ENCODE measurements at regions not wholly inside any gene's neighbourhood (a gene's known extent, or its start where the extent isn't known, plus 50 kb on each side); places are given as distances from the start of the nearest gene placed in this dataset.

DNA sequence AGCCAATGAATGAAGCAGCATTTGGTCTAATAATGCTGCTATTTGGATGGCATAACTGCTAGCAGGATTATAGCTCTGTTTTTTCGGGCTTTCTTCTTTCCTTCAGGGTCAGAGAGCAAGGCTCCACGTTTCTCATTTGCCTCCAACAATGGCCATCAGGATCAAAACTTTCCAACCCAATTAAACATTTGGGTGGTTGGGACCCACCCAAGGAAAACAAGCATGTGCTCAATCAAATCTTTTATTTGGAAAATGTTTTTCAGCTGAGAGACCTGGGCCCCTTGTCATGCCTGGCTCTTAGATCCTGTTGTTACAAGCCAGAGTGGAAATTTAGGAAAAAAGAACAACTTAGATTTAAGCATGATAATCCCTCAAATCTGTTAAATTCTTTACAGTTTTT, 373.1 kb upstream of the USP24 start:
- no peak for DNase-seq

DNA sequence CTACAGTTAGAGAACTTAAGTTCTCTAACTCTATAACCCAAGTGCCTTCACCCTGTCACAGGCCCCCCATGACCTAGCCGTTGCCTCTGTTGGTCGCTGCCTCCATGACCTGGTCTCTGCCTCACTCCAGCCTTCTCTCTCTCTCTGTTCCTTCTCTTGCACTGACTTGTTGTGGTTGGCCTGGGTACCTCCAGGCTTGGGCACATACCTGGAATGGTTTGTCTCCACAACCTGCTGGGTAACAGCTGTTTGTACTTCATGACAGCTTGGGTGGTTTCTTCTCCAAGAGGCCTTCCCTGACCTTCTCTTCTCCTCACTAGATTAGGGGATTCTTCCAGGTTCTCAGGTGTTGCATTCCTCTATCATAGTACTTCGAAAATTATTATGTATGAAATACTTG, 371.6 kb upstream of the USP24 start:
- DNase-seq, result no peak

DNA sequence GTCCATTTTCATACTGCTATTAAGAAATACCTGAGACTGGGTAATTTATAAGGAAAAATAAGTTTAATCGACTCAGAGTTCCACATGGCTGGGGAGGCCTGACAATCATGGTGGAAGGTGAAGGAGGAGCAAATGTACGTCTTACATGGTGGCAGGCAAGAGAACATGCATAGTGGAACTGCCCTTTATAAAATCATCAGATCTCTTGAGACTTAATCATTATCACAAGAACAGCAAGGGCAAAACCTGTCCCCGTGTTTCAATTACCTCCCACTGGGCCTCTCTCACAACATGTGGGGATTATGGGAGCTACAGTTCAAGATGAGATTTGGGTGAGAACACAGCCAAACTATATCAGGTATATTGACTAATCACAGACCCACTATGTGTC, 370.2 kb upstream of the USP24 start:
- no peak for DNase-seq

DNA sequence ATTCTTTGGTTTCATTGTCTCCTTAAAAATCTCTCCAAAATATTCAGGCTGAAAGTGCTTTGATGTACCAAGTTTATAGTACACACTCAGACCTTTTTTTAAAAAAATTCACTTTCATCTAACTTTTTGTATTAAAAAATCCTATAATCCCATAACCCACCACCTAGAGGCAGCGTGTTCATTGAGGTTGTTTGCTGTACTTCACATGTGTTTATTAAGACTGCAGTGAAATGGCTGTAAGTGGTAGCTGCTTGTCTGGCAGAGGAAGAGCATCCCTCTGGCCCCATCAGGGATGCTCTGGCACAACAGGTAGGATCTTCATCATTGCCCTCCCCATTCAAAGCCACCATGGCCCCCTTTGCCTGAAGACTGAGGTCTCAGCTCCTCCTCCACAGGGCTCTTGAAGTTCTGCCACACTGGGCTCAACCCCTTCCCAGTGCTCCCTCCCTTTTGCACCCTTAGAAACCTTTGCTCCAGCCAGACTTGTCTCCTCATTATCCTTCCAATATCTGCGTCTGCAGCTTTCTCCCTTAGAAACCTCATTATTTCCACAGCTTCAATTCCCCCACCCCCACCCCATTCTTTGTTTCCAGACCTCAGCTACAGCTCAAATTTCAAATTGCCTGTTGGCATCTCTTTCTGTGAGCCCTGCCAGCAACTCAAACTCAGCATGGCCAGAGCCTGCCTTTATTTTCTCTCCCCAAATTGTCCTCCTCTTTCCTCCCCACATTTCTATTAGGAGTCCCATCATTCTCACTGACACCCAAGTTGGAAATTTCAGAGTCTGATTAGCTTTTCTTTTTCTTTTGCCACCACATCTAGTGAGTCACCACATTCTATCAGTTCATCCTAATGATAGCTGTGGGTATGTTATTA, 369.6 kb upstream of the USP24 start:
- DNase-seq, result peak; percentile 88

DNA sequence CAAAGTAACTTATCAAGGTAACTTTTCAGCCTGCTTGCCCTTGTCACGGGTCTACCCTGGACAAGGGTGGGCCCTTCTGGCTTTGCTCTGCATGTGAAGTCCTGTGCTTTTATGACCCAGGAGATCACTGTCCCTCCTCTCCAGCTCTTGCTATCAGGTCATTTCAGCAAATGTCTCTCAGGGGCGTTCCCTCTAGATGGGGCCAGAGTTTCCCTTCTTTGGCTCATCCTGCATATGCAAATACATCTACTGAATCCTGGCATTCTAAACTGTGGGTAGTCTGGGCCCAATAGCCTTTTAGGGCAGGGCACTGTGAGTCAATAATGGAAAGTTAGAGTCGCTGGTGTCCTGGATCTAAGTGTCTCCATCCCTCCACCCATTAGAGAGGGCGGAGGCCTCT, 366.9 kb upstream of the USP24 start:
- no peak for DNase-seq

DNA sequence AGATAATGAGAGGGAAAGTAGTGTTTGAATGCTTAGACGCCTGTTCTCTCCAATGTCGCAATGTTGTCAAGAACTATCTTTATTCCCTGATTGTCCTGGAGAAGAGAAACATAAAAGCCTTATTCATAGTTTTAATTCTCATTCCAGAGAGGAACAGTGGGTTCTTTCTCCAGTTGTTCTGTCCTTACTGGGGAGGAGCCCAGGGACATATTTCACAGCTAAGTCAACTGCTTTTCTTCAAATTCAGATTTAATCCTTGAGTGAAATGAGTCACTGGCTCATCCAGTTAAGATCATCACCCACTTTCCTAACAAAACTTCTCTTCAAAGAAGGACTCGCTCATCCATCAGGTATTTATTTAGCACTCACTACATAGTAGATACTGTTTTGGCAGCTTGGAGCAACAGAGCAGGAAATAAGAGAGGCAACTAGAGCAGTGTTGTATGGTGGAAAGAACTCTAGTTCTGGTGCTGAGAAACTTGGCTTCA, 365.7 kb upstream of the USP24 start:
- DNase-seq, result no peak

DNA sequence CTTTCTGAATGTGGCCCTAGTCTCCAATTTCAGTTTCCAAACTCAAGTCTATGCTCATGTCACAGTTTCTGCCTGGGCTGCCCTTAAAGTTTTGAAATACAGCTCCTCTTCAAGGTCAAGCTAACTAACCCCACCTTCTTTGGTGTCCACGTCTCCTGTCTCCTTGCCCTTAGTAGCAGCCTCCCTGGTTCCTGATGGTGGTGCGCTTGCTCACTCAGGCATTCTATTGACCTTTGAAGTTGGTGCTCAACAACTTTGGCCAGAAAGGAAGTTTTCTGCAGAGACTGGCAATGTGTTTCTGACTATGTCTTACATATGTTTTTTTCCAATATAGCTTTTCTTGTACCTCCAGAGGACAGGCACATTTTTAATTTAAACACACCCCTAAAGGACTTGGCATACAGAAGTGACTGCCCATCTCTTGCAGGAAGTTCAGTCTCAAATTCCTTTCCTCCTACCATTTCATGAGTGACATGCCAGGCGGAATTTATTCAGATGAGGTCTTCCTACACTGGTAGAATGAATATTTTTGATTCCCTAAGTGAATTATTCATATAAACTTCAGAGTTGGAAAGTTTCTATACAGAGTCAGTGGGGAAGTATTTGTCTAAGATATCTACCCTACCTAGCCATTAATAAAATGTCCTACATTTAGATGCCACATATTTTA, 364.3 kb upstream of the USP24 start:
- no peak for DNase-seq

DNA sequence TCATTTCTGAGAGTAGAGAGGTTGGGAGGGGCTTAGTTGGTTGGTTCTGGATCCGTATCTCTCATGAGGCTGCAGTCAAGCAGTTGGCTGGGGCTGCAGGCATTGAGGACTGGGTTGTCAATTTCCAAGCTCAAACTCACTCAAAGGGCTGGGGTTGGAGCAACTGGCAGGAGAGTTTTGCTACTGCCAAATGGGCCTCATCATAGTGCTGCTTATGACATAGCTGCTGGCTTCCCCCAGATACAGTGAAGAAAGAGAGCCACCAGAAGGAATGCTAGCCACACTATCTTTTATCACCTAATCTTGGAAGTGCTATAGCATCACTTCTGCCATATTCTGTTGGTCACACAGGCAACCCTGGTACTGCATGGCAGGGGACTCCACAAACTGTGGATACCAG, 363.5 kb upstream of the USP24 start:
- DNase-seq, result no peak

DNA sequence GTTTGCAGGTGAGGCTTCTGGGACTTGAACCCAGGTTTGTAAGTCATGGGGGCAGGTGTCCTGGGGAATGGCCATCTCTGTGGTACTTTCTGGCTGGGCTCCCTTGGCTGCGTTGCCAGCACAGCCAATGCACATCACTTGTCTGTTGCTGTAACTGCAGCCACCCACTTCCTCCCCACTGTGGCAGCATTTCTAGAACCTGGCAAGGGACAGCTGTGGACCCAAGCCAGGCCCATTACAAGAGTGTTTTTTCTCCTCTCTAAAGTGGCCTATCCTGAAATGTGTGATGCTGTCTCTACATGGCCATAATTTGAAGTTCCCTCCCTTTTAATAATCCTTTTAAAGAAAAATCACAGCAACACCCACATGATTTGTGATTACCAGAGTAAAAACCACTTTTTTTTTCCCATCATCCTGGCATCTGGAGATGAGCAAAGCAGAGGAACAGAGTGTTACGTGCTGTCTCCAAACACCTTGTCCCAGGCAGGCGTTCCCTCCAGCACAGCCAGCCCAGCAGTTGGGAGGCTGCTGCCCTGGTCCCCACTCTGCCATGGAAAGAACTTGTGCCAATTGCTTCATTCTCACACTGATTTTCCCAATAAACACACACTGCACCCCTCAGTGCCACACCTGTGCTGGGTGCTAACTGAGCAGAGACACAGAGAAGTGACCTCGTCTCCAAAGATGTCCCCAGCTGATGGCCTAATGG, 360.6 kb upstream of the USP24 start:
- DNase-seq, result peak; percentile 56

DNA sequence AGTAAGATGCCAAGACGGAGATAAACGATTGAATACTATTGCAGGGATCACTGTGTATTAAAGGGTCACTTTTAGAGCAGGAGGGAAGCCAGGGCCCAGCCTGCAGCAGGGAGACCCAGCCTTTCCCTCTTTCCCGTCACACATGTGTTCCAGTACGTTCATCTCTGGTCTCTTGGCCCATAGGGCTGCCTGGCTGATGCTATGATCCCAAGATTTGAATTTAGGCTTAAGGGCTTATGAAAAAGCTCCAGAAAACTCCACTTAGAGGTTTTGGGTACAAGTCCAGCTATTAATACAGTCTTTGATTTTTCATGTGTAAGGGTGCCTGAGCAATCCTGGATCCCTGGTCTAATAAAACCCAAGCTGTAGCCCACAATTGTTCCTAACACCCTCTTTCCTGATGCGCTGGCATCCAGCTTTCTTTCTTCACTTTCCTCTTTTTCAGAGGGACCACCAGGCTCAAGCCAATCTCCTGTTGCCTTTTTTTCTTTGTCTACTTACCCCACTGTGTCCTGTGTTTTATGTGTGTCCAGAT, 359.6 kb upstream of the USP24 start:
- DNase-seq, result no peak

DNA sequence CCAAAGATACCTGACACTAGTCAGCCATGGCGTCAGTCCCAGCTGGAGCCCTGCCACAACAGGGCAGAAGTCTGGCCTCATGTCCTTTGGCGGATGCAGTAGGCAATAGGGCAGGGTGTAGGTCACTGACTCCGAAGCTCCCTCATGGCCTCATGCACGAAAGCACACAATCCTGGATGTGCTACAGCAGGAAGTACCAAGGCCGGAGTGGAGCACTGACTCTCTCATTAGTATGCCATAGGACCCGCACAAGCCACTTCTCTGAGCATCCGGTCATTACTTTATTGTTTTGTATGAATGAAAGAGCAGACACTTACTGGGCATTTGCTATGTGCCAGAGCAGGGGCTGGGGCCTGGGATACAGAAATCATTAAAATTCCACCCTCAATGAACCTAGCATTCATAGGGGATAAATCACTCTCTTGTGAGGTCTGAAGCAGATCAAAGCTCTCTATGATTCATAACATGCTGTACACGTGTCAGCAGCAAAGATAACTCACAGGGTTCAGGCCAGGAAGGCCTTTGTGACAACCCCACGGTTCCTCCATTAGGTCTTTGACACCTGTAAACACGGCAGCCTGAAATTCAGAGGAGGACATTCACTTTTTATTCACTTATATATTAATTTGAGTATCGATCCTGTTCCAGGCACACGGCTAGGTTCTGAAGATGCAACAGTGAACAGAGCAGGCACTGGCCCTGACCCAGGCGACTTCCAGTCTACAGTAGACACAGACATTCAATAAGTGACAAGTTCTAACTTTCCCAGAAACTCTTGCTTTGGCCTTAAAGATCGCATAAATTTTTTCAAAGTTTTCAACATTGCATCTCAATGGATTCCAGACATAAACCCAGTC, 357.9 kb upstream of the USP24 start:
- DNase-seq, result no peak

DNA sequence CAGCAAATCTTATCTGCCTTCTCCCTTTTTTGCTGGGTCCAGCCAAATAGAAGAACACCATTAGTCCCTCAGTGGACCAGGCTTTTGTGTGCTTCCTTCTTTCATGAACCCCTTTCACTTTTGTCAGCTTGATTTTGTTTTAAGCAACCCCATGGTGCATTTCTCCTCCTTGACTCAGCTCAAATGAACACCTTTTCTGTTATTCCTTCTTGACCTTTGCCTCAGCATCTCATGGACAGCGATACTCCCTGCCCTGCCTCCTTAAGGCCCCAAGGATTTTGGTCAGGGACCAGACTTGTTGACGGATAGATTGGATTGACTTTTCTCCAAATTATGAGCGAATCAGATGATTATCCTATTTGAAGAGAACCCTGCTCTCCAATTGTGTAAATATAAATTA, 356.6 kb upstream of the USP24 start:
- DNase-seq, result no peak

DNA sequence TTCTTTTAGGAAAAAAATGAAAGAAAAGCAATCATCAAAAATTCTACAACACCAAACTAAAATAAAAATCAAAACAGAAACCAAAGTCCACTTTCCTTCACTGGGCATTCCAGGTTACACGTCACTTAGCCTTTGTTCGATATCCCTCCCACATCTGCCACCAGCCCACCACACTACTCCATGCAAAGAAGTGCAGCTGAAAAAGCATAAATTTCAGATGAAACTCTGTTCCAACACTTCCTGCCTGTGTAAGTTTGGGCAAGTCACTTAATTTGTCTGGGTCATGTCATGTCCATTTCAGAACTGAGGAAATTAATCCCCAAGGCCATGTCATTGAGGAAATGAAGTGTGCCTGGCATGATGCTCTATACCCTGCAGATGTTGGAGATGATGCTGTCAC, 354.3 kb upstream of the USP24 start:
- no peak for DNase-seq

DNA sequence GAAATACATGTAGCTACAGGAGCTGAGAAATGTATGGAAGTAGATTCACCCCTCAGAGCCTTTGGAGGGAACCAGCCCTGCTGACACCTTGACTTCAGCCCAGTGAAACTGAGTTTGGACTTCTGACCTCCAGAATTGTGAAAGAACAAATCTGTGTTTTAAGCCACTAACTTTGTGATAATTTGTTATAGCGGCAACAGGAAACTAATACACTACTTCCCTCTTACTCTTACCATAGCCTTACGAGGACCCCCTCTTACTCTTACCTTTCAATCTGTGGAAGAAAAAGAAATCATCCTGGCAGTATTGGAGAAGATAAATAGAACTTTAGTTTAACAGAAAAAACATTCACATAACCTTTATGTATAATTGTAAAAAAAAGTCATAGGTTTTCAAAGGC, 353.6 kb upstream of the USP24 start:
- no peak for DNase-seq

DNA sequence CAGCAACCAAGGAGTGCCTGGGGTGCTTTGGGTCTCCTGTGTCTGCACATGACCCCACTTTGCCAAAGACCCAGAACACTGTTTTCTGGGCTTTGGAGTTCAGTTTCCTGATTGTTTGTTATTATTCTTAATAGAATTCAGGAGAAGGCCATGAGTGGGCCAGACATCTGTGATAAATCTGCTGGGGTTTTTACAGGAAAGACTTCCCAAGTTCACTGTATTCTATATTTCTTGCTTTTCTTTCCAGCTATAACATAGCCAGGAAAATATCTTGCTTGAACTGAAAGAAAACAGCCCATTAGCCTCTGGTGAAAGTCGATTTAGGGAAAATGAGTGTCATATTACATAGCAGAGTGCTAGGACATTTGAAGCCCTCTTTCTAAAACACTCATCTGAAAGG, 345.1 kb upstream of the USP24 start:
- peak; percentile 50 for DNase-seq

DNA sequence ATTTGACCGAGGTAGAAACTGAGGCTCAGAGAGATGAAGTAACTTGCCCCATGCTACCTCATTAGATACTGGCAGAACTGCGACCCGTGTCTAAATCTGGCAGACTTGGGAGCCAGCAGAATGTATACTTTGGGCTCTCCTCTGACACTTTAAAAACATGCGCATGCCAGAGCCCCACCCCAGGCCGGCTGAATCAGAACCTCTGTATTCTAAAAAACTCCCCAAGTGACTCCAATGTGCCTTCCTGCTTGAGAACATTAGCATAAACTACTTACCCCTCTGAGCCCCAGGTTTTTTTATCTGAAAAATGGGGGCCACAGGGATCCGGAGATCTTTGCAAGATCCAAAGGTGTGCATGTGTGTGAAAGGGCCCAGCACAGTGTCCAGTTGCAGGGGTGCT, 344.7 kb upstream of the USP24 start:
- DNase-seq, result no peak

DNA sequence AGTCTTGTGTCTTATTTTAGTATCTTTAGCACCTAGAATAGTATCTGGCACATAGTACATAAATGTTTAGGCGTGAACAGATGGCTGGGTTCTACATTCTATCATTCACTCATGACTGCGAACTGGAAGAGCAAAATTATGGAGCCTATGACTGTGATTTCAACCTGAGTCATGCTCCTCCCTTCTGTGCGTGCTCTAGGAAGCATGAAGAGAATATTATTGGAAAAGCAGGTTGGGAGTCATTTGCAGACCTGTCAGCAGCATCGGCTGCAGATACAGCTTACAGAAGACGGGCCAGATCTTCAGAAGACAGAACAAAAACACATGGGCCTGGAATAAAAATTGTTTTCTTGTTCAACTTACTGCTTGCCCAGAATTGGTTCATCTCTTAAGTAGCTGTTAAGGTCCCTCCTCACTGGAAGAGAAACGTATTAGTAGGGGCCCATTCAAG, 344.0 kb upstream of the USP24 start:
- DNase-seq, result no peak

DNA sequence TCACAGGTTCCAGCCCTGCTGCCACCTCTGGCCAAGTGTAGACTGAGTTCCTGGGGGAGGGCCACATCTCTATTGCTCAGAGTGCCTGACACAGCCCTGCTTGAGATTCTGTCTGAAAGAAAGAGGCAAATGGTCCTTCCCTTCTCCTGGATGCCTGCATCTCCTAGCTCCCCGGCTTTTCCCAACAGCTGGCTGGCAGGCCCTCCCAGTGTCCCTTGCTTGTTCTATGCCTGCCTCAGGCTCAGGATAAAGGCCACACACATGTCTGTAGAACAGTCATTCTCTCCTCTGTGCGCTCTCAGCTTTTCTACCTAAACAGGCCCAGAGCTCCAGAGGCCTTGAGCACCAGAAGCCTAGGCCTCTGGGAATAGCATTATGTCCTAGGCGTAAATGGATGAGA, 343.4 kb upstream of the USP24 start:
- no peak for DNase-seq

DNA sequence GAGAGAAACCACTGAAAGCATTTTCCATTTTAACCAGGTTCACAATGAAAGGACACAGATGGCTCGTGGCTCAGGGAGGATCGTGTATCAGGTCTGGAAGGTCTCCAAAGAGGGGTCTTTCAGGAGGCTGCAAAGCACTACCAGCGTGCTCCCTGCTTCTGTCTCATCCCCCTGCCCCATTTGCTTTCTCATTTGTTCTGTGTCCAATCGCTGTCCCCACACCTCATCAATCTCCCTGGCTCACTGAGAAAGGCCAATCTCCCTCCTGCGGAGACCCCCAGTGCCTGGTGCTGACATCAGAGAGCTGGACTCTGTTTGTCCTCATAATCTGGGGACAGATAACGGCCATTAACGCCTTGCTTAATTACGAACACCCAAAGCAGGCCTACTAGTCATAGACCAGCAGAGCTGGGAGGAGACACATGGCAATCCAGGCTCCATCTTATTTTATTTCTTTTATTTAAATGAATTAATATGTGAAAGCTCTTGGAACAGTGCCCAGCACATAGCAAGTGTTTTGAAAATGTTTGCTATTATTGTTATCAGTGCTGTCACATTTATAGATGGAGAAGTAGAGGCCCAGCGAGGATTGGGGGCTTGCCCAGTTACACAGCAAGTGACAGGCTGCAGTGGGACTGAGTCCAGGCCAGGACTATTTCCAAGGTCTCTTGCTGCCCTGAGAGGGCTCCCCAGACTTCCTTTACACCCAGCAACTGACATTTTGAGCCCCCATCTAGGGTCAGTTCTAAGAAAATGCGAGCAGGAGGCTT, 341.0 kb upstream of the USP24 start:
- no peak for DNase-seq

DNA sequence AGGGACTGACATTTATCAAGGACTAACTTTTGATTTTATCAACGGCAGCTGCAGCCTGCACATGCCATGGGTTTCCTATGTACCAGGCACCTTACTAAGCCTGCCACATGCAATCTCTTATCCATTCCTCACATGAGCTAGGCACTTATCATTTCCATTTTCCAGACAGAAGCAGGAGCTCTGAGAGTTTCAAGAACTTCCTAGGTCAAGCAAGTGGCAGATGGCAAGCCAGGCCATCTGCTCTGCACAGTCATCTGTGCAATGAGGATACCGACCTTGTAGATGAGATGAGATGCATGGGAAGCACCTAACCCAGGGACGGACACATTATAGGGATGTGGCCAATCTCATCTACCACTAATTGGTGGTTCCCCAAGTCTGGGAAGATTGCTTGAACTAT, 339.4 kb upstream of the USP24 start:
- no peak for DNase-seq

DNA sequence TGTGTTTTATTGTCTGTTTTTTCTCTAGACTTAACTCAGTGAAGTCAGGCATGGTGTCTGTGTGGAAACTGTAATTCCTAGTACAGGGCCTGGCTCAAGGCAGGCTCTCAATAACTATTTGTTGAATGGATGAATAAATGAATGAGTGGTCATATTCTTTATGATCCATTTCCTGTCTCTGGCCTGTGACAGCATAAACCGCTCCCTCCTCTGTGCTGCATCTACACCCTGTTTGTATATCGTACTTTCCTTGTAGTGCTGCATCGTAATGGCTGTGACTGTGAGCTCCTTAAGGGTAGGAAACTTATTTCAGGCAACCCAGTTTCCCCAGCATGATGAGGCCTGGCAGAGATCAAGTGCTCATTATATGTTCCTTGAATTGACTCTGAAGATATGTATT, 337.5 kb upstream of the USP24 start:
- no peak for DNase-seq

DNA sequence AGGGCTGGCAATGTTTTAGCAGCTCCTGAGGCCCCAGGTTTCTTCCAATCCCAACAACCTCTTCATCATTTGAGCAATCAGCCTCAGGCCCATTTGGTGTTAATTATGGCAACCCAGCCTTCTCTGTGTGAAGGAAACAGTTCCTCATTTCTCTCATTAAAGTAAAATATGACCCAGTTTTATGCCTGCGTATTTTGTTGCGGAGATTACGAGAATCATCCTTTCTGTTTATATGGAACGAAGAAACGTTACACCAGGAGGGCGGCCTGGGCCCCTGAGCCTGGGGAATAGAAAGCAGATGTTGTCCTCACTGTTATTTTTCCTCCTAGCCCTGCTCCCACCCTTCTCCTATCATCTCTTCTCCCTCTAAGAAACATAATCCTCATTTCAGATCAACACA, 332.2 kb upstream of the USP24 start:
- DNase-seq, result peak; percentile 43
